ENCODE measurements at regions not wholly inside any gene's neighbourhood (a gene's known extent, or its start where the extent isn't known, plus 50 kb on each side); places are given as distances from the start of the nearest gene placed in this dataset.

- no peak overlapping the region for H3K9ac ChIP-seq (ENCODE audit: insufficient read depth in 1 of 2, low read depth in 2 of 2, low read length in 2 of 2)
- no peaks in the 10 kb centered on the region for H3K9me1 ChIP-seq (ENCODE audit: control insufficient read depth, insufficient read depth, low read length)
- 0 out of 2 replicates have a peak, but pooled peaks cover 4% of the 10 kb centered on the region for H4K20me1 ChIP-seq (replicated peaks; ENCODE audit: control insufficient read depth, insufficient read depth, low read length)
- no peak for ATAC-seq
- POLR2A ChIA-PET, result no interaction called here
- in situ Hi-C loops (cut with MboI), result no loop called here
- H3K4me2 ChIP-seq (ENCODE audit: insufficient read depth, low read length), result no peak overlapping the region
- H3K27me3 ChIP-seq (ENCODE audit: control insufficient read depth in 2 of 2, insufficient read depth in 2 of 2, low read length in 2 of 2), result peaks cover 0 to 4% of the 10 kb centered on the region in 2 experiments; a peak in 1 of 5 replicates
- H3K4me3 ChIP-seq, result no peak overlapping the region
- H3K27ac ChIP-seq (ENCODE audit: extremely low read depth, low read depth, low read length), result no peak overlapping the region
- no peaks in the 10 kb centered on the region for H3K79me2 ChIP-seq (ENCODE audit: control insufficient read depth, insufficient read depth, low read length)
- CTCF ChIA-PET (ENCODE audit: low intra/inter-chr PET ratio), result no interaction called here
- H3K9me3 ChIP-seq (replicated peaks; ENCODE audit: control insufficient read depth, insufficient read depth, low read depth, low read length), result no peaks in the 10 kb centered on the region
- no TSS peak for BruUV-seq (replicated peaks)
- WGBS (ENCODE audit: insufficient coverage, low coverage, missing lambda C conversion rate), result 48% methylated on average over 4 of the region's 5 CpGs
- peaks cover 2% of the 10 kb centered on the region; the same call in 2 of the 3 replicates for H3K36me3 ChIP-seq (ENCODE audit: control insufficient read depth, insufficient read depth, low read length)
- no peaks in the 10 kb centered on the region for H3K4me1 ChIP-seq (replicated peaks in 1 of 2; ENCODE audit: control insufficient read depth in 2 of 2, insufficient read depth in 2 of 2, low read length in 2 of 2)
- intact Hi-C loops (cut with micrococcal nuclease), result no loop called here
- DNase-seq (ENCODE audit: extremely low read depth in 1 of 4, low spot score in 3 of 4), result no peak
- no peak overlapping the region for H2AFZ ChIP-seq (ENCODE audit: low read depth, low read length)
- no peak for FAIRE-seq
- TF ChIP-seq HNRNPH1 (optimal IDR thresholded peaks at IDR 0.05; ENCODE audit: low read depth, low read length) (no peak), ETS2 (tag; IDR thresholded peaks at IDR 0.05; ENCODE audit: borderline replicate concordance, poor library complexity, severe bottlenecking) (no peak), ATF6 (CRISPR knock-in tag; IDR thresholded peaks at IDR 0.05) (no peak), PBX2 (CRISPR knock-in tag; IDR thresholded peaks at IDR 0.05; ENCODE audit: low read depth) (no peak), PBX2 (tag; conservative IDR thresholded peaks at IDR 0.05; ENCODE audit: low read depth) (no peak), RCOR1 (IDR thresholded peaks at IDR 0.05; ENCODE audit: borderline replicate concordance in 1 of 2, low read depth in 2 of 2, low read length in 2 of 2) (no peak), RBM14 (IDR thresholded peaks at IDR 0.05; ENCODE audit: borderline replicate concordance, insufficient read depth, low read depth, low read length) (no peak), TAF1 (IDR thresholded peaks at IDR 0.05; ENCODE audit: control insufficient read depth, extremely low read depth, insufficient read depth, low read length, severe bottlenecking) (no peak), MCM5 (IDR thresholded peaks at IDR 0.05; ENCODE audit: low read depth) (no peak), ZNF41 (CRISPR knock-in tag; conservative IDR thresholded peaks at IDR 0.05) (no peak), FOXP4 (CRISPR knock-in tag; IDR thresholded peaks at IDR 0.05; ENCODE audit: borderline replicate concordance) (no peak), ZNF311 (CRISPR knock-in tag; IDR thresholded peaks at IDR 0.05) (no peak), ETV1 (tag; conservative IDR thresholded peaks at IDR 0.05; ENCODE audit: low read depth) (no peak), ELK3 (CRISPR knock-in tag; IDR thresholded peaks at IDR 0.05) (no peak), ZBTB7A (IDR thresholded peaks at IDR 0.05; ENCODE audit: borderline replicate concordance, control insufficient read depth, low read depth, low read length) (no peak)
These were observed 100.9 kb downstream of the USP22 start for GRCh38 chr17:20941872-20942271.
